ENCODE measurements at regions not wholly inside any gene's neighbourhood (a gene's known extent, or its start where the extent isn't known, plus 50 kb on each side); places are given as distances from the start of the nearest gene placed in this dataset.

DNA sequence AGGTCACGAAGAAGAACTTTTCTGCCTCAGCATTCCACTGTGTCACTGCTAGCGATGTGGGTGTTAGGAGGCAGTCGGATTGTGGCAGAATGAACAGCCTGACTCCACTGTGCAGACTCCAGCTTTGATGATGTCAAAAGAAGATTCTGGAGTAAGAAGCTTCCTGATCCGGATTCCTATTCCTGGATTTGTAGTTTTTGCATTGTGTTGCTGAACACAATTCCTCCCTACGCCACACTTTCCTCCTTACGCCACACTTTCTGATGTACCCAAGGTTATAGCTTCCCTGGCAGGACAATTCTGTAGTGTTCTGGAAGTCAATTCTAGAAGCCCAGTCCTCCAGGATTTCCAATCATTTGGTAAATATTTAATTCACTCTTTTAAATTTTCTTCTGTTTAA, 665.2 kb upstream of the ADGRL2 start:
- DNase-seq (ENCODE audit: low read depth in 1 of 2, low spot score in 1 of 2) = no peak
- TF ChIP-seq POLR2AphosphoS5 (IDR thresholded peaks at IDR 0.05; ENCODE audit: low read depth) (no peak), SPI1 (IDR thresholded peaks at IDR 0.05; ENCODE audit: borderline replicate concordance, low read depth) (no peak), GABPA (IDR thresholded peaks at IDR 0.05; ENCODE audit: low read depth) (no peak), CTCF (IDR thresholded peaks at IDR 0.05; ENCODE audit: insufficient read depth, low read length) (no peak), REST (IDR thresholded peaks at IDR 0.05; ENCODE audit: insufficient replicate concordance, low read depth) (no peak)
- H3K27ac ChIP-seq (replicated peaks) = no peak overlapping the region
- H3K27me3 ChIP-seq (ENCODE audit: insufficient read depth, poor library complexity, severe bottlenecking) = no peaks in the 10 kb centered on the region
- H3K4me3 ChIP-seq (replicated peaks; ENCODE audit: insufficient read depth, low read length) = no peak overlapping the region

GRCh38 chr1:81129776-81130175, 671.0 kb upstream of the ADGRL2 start:
- H3K4me3 ChIP-seq (replicated peaks; ENCODE audit: insufficient read depth, low read length) = no peak overlapping the region
- TF ChIP-seq CTCF (IDR thresholded peaks at IDR 0.05; ENCODE audit: insufficient read depth, low read length) (no peak), REST (IDR thresholded peaks at IDR 0.05; ENCODE audit: insufficient replicate concordance, low read depth) (no peak), GABPA (IDR thresholded peaks at IDR 0.05; ENCODE audit: low read depth) (no peak), SPI1 (IDR thresholded peaks at IDR 0.05; ENCODE audit: borderline replicate concordance, low read depth) (no peak), POLR2AphosphoS5 (IDR thresholded peaks at IDR 0.05; ENCODE audit: low read depth) (no peak)
- no peaks in the 10 kb centered on the region for H3K27me3 ChIP-seq (ENCODE audit: insufficient read depth, poor library complexity, severe bottlenecking)
- no peak for DNase-seq (ENCODE audit: low read depth in 1 of 2, low spot score in 1 of 2)
- H3K27ac ChIP-seq (replicated peaks) = no peak overlapping the region

DNA sequence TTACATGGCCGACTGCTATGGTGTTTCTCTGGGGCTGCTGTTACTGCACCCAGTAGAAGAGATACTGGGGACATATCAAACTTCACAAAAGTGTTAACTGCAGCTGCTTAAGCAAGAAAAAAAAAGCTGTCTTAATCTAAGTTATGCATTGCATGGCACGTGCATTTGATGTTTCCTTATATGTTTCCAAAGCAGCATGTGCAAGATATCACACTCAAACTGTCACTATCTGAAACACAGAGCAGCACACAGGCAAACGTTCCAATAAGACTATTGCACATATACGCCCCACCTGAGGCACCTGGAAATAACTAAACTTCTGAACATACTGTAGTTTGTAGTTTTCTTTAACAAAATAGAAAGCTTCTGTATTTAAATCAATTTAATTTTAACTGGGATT, 671.4 kb upstream of the ADGRL2 start:
- Histone ChIP-seq H3K27ac (replicated peaks) (no peak overlapping the region), H3K4me3 (replicated peaks; ENCODE audit: insufficient read depth, low read length) (no peak overlapping the region), H3K27me3 (ENCODE audit: insufficient read depth, poor library complexity, severe bottlenecking) (no peaks in the 10 kb centered on the region)
- TF ChIP-seq REST (IDR thresholded peaks at IDR 0.05; ENCODE audit: insufficient replicate concordance, low read depth) (no peak), GABPA (IDR thresholded peaks at IDR 0.05; ENCODE audit: low read depth) (no peak), SPI1 (IDR thresholded peaks at IDR 0.05; ENCODE audit: borderline replicate concordance, low read depth) (no peak), POLR2AphosphoS5 (IDR thresholded peaks at IDR 0.05; ENCODE audit: low read depth) (no peak), CTCF (IDR thresholded peaks at IDR 0.05; ENCODE audit: insufficient read depth, low read length) (no peak)
- no peak for DNase-seq (ENCODE audit: low read depth in 1 of 2, low spot score in 1 of 2)
